Left ventricle myocardium superior (tissue), 1 donor: ENCODE measurements at regions not wholly inside any gene's neighbourhood (a gene's known extent, or its start where the extent isn't known, plus 50 kb on each side); places are given as distances from the start of the nearest gene placed in this dataset.
"Not testable (repeated sequence)": the region's sequence is repeated elsewhere in the genome, so short reads cannot be mapped to it uniquely, and the experiment has no call there.

Experiments used
- ATAC-seq: fragments of 200-7000 bp; cut with Tn5 transposase; one replicate; pipeline ENCODE4 v1.9.1; 2020; ENCODE audit warnings: mild to moderate bottlenecking, moderate library complexity
- DNase-seq: peaks from one replicate; pipeline ENCODE4 v3.0.0-alpha.2; 2020
- intact Hi-C: fragments of 100-400 bp; cut with micrococcal nuclease; formaldehyde crosslinking; loops from one replicate; pipeline ENCODE4 v1.11.0; 2022
- donor health status: DM: no; HTN: yes; CAD: no; lungs with severe emphysema.

- intact Hi-C loops, ATAC-seq, DNase-seq: not testable (repeated sequence)
Measured at GRCh38 chr2:175256391-175256790, 74.9 kb upstream of the ATP5MC3 start.

- intact Hi-C loops = no loop called here
- no peak for DNase-seq
Measured at GRCh38 chr2:175253871-175254270, 72.4 kb upstream of the ATP5MC3 start.

GRCh38 chr2:175251425-175252041, 70.0 kb upstream of the ATP5MC3 start:
- no peak for ATAC-seq
- no peak for DNase-seq
- intact Hi-C loops = no loop called here

More at GRCh38 chr2:175253871-175254270, 72.4 kb upstream of the ATP5MC3 start:
- ATAC-seq = no peak

GRCh38 chr2:175247159-175247558, 65.6 kb upstream of the ATP5MC3 start:
- no peak for ATAC-seq
- DNase-seq = no peak
- intact Hi-C loops = no loop called here

- intact Hi-C loops = no loop called here
Measured at GRCh38 chr2:175244697-175245096, 63.2 kb upstream of the ATP5MC3 start.

GRCh38 chr2:175241691-175242090, 60.2 kb upstream of the ATP5MC3 start:
- intact Hi-C loops = no loop called here
- DNase-seq (no peak), ATAC-seq (no peak)

More at GRCh38 chr2:175244697-175245096, 63.2 kb upstream of the ATP5MC3 start:
- no peak for ATAC-seq
- no peak for DNase-seq

- ATAC-seq, intact Hi-C loops, DNase-seq: not testable (repeated sequence)
Measured at GRCh38 chr2:175240033-175240432, 58.5 kb upstream of the ATP5MC3 start.

GRCh38 chr2:175236930-175237329, 55.4 kb upstream of the ATP5MC3 start:
- intact Hi-C loops = no loop called here
- ATAC-seq (no peak), DNase-seq (no peak)

- intact Hi-C loops = no loop called here
- no peak for DNase-seq
Measured at GRCh38 chr2:175234650-175235049, 53.1 kb upstream of the ATP5MC3 start.

GRCh38 chr2:175234153-175234552, 52.6 kb upstream of the ATP5MC3 start:
- no peak for DNase-seq

More at GRCh38 chr2:175234650-175235049, 53.1 kb upstream of the ATP5MC3 start:
- ATAC-seq = no peak

GRCh38 chr2:175233135-175233719, 51.7 kb upstream of the ATP5MC3 start:
- no peak for ATAC-seq
- no peak for DNase-seq
- intact Hi-C loops = no loop called here

More at GRCh38 chr2:175234153-175234552, 52.6 kb upstream of the ATP5MC3 start:
- no peak for ATAC-seq
- intact Hi-C loops = no loop called here
